ENCODE measurements at regions not wholly inside any gene's neighbourhood (a gene's known extent, or its start where the extent isn't known, plus 50 kb on each side); places are given as distances from the start of the nearest gene placed in this dataset.
A peak's percentile ranks its signal among the peaks of the same experiment; 100 is the strongest.

DNA sequence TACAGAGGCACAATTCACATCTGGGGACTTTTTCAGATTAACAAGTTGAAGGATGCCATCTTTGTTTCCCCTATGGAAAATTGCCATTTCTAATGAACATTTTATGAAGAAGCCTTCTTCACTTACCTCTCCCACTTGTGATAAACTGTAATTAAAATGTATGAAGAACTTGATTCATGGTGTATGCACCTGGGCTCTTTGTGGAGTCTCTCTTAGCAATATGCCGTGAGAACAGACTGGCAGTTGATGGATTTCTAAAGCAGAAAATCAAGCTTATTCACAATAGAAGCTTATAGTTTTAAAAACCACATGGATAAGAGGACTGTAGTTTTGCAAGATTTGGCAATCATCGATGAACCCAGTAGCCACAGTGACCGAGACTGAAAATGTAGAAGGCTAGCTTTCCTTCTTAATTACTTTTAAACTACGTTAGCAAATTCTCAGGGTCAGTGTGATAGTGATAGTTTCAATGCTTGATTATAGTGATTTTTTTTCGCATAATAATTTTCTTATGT, 270.6 kb downstream of the PRL start:
- Histone ChIP-seq H3K9ac (peak overlapping the region; percentile 70), H3K4me2 (peak overlapping the region; percentile 87), H4K20me1 (no peaks in the 10 kb centered on the region), H3K4me1 (peaks cover 70% of the 10 kb centered on the region), H3K4me3 (peak overlapping the region; percentile 54; the same call in 1 of the 2 replicates), H3K36me3 (peaks cover 48% of the 10 kb centered on the region), H3K9me3 (peaks cover 11% of the 10 kb centered on the region), H3K27me3 (no peaks in the 10 kb centered on the region), H3K27ac (peak overlapping the region; percentile 86)
- no peak for TF ChIP-seq Cebpa-rat (IDR thresholded peaks at IDR 0.05)

DNA sequence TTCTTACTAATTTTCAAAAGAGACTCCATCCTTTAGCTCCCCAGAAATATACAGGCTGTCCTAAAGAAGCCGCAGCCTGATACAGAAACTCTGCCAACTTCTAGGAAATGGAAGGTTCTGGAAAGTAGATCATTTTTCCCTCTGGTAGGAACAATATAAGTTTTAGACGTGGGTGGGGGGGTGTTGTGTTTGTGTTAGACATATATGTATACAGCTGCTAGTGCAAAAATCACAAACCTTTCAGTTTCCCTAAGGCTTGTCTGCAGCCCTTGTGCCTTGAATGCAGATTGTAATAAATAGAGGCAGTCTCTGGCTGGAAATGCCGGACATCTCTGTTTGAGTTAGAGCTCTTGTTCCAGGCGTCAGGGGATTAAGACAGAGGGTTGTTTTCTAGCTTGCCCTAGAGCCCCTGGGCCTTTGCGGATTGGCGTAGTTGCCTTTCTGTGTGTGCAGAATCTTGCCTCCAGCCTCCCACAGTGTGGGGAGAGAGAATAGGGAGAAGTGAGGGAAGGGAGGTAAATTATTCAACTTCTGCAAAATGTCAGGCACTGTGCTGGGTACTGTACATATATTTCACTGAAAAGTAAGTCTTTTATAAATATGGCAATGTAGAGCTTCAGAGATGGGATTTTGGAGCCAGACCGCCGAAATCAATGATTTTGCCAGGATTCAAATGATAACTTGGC, 269.7 kb downstream of the PRL start:
- H3K27ac ChIP-seq, result peak overlapping the region; percentile 86
- no peak for TF ChIP-seq Cebpa-rat (IDR thresholded peaks at IDR 0.05)
- no peaks in the 10 kb centered on the region for H3K27me3 ChIP-seq
- H3K9me3 ChIP-seq, result peaks cover 10% of the 10 kb centered on the region
- no peak overlapping the region for H3K4me3 ChIP-seq
- H3K9ac ChIP-seq, result no peak overlapping the region; the same call in 1 of the 2 replicates
- peaks cover 48% of the 10 kb centered on the region for H3K36me3 ChIP-seq
- no peaks in the 10 kb centered on the region for H4K20me1 ChIP-seq
- H3K4me1 ChIP-seq, result peaks cover 70% of the 10 kb centered on the region
- peak overlapping the region; percentile 87 for H3K4me2 ChIP-seq

DNA sequence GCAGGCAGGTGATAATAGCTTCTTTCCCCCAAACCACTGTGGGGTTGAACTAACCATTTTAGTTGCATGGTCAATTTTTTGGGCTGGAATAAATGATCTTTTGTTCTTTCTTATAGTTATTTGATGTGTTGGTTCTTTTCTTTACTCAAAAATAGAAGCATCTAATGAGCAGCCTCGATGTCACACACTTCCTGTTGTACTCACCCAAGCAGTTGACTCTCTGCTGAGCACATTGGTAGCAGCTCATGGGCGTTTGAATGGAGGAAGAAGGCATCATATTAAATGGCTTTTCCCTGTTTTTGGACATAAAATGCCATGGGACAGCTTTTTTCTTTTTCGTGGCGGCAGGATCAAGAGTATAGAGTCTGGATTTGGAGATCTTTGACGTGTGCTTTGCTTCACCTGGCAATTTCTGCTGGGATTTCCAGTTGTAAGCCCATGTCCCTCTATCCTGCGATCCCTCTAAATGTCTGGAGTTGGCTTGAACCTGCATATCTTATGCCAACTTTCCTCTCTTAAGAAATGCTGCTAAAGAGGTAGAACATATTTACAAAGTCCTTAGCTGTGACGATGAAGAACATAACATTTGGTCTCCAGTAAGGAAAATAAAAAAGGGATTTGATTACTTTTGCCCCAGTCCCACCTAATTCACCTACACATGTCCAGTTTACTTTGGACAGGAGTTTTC, 268.3 kb downstream of the PRL start:
- Histone ChIP-seq H4K20me1 (no peaks in the 10 kb centered on the region), H3K9ac (no peak overlapping the region), H3K4me3 (no peak overlapping the region), H3K4me2 (peak overlapping the region; percentile 87), H3K9me3 (peaks cover 19% of the 10 kb centered on the region), H3K36me3 (peaks cover 48% of the 10 kb centered on the region), H3K27me3 (no peaks in the 10 kb centered on the region), H3K27ac (peak overlapping the region; percentile 32), H3K4me1 (peaks cover 65% of the 10 kb centered on the region)
- TF ChIP-seq Cebpa-rat (IDR thresholded peaks at IDR 0.05), result no peak

DNA sequence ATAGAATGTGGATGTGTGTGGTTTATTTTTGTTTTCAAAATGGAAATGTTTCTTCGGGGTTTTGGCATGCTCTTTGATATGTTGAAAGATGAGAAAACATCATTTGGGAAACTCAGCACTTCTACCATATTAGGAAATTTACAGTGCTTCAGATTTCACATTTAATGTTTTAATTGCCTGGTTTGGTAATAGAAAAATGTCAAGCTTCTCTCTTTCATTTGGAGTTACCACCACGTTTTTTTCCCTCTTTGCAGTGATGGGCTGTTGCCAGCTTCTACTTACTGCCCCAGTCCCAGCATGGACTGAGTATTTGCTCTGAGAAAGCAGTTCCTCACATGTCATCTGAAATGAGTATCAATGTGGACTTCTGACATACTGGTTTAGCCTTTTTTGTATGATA, 267.7 kb downstream of the PRL start:
- peaks cover 48% of the 10 kb centered on the region for H3K36me3 ChIP-seq
- peaks cover 19% of the 10 kb centered on the region for H3K9me3 ChIP-seq
- H4K20me1 ChIP-seq, result no peaks in the 10 kb centered on the region
- no peak for TF ChIP-seq Cebpa-rat (IDR thresholded peaks at IDR 0.05)
- no peak overlapping the region for H3K4me3 ChIP-seq
- H3K9ac ChIP-seq, result no peak overlapping the region
- peak overlapping the region; percentile 32 for H3K27ac ChIP-seq
- H3K4me1 ChIP-seq, result peaks cover 59% of the 10 kb centered on the region
- H3K4me2 ChIP-seq, result peak overlapping the region; percentile 87
- no peaks in the 10 kb centered on the region for H3K27me3 ChIP-seq

DNA sequence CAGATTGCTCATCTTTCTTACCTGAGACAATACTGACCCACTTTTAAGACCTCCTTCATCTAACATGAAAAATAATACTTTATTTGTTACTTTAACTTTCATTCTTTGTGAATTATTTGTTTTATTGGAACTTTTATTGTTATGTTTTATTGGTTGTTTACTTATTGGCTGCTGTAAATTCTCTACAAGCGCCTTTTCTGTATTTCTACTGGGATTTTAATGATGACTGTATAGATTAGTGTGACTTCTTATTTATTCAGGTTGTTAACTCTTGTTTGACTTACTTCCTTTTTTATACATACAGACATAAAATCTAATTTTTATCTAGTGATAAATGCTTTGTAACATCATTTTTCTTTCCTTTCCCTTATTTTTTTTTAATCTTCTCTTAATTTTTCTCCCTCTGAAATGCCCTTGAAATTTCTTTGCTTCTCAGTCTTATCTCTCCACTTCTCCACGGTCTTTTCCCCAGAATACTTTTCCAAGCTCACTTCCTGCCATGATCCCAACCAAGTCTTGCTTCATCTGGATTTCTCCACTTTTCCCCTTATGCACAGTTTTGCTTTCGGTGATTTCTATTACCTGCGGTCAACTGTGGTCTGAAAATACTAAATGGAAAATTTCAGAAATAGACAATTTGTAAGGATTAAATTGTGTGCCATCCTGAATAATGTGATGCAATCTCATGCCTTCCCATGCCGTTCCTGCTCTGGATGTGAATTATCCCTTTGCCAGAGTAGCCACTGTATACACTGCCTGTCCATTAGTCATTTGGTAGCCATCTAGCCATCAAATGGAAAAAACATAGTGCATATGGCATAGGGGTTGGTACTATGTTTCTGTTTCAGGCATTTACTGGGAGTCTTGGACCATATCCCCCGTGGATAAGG, 265.9 kb downstream of the PRL start:
- no peak overlapping the region for H3K27ac ChIP-seq
- H3K4me3 ChIP-seq, result no peak overlapping the region
- H3K36me3 ChIP-seq, result peaks cover 58% of the 10 kb centered on the region
- H3K9me3 ChIP-seq, result peaks cover 19% of the 10 kb centered on the region
- no peaks in the 10 kb centered on the region; the same call in 1 of the 2 replicates for H4K20me1 ChIP-seq
- no peak overlapping the region for H3K4me2 ChIP-seq
- peaks cover 55% of the 10 kb centered on the region for H3K4me1 ChIP-seq
- no peak for TF ChIP-seq Cebpa-rat (IDR thresholded peaks at IDR 0.05)
- no peaks in the 10 kb centered on the region for H3K27me3 ChIP-seq
- H3K9ac ChIP-seq, result no peak overlapping the region

DNA sequence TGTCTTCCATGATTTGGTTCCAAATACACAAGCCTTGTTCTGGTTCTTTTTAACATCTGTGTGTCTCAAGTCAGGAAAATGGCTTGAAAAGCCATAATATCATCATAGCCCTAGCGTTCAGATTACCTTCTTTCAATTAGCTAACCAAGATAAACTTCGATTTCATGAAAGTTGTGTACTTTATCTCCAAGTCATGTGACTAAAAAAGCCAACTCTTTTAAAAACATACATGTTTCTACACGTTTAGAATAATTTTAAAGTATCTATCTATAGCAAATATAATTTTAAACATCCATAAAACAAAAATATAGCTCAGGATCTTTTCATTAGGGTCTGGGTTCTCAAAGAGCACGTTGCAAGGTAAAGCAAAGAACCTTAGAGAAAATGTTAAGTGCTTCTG, 261.1 kb downstream of the PRL start:
- Histone ChIP-seq H3K4me1 (peaks cover 22% of the 10 kb centered on the region), H3K27ac (peak overlapping the region; percentile 44), H3K4me3 (no peak overlapping the region), H3K36me3 (peaks cover 76% of the 10 kb centered on the region), H4K20me1 (no peaks in the 10 kb centered on the region; the same call in 1 of the 2 replicates), H3K9me3 (peaks cover 54% of the 10 kb centered on the region), H3K27me3 (no peaks in the 10 kb centered on the region), H3K4me2 (peak overlapping the region; percentile 52; the same call in 1 of the 2 replicates), H3K9ac (no peak overlapping the region)
- no peak for TF ChIP-seq Cebpa-rat (IDR thresholded peaks at IDR 0.05)

DNA sequence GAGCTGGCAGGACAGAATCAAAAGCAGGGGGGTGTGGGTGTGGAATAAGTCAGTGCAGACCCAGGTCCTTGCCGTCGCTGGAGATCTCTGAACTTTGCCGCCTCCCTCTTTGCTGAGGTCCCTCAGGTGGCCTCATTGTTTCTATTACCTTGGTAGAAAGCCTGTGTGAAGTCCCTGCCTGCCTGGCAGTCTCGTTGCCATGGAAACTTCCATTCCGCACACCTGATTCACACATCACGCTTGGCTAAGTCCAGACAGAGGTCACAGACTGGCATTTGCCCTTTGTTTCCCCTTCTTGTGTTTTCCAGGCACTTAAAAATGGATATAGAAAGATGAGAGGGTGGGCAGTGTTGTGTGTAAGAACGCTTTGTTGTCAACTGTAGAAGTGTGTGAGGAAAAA, 260.6 kb downstream of the PRL start:
- H3K36me3 ChIP-seq, result peaks cover 77% of the 10 kb centered on the region
- peak overlapping the region; percentile 44 for H3K27ac ChIP-seq
- no peaks in the 10 kb centered on the region for H3K27me3 ChIP-seq
- no peak overlapping the region for H3K9ac ChIP-seq
- no peaks in the 10 kb centered on the region; the same call in 1 of the 2 replicates for H4K20me1 ChIP-seq
- H3K9me3 ChIP-seq, result peaks cover 60% of the 10 kb centered on the region
- no peak for TF ChIP-seq Cebpa-rat (IDR thresholded peaks at IDR 0.05)
- H3K4me1 ChIP-seq, result peaks cover 22% of the 10 kb centered on the region
- H3K4me2 ChIP-seq, result peak overlapping the region; percentile 52
- H3K4me3 ChIP-seq, result no peak overlapping the region

DNA sequence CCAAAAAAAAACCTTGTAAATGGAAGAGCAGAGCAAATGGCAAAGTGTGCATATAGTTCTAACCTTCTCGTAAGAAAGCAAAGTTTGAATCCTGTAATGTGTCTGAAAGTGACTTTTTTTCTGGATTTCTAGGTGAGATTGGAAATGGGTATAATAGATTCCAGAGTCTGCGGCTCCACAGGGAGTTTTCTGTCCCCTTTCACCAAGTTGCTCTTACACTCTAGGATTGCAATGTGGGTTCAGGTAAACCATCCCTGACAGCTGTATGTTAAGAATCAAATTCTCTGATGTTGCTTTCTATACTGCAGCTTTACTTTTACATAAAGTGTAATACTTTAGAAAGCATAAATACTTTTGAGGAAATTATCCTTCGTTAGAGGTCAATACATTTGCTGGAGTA, 260.1 kb downstream of the PRL start:
- H3K4me2 ChIP-seq, result no peak overlapping the region
- H3K36me3 ChIP-seq, result peaks cover 76% of the 10 kb centered on the region
- no peak overlapping the region for H3K4me3 ChIP-seq
- H3K9ac ChIP-seq, result no peak overlapping the region
- H3K9me3 ChIP-seq, result peaks cover 57% of the 10 kb centered on the region
- H3K4me1 ChIP-seq, result peaks cover 25% of the 10 kb centered on the region
- no peaks in the 10 kb centered on the region; the same call in 1 of the 2 replicates for H4K20me1 ChIP-seq
- TF ChIP-seq Cebpa-rat (IDR thresholded peaks at IDR 0.05), result no peak
- H3K27ac ChIP-seq, result peak overlapping the region; percentile 44
- no peaks in the 10 kb centered on the region for H3K27me3 ChIP-seq

DNA sequence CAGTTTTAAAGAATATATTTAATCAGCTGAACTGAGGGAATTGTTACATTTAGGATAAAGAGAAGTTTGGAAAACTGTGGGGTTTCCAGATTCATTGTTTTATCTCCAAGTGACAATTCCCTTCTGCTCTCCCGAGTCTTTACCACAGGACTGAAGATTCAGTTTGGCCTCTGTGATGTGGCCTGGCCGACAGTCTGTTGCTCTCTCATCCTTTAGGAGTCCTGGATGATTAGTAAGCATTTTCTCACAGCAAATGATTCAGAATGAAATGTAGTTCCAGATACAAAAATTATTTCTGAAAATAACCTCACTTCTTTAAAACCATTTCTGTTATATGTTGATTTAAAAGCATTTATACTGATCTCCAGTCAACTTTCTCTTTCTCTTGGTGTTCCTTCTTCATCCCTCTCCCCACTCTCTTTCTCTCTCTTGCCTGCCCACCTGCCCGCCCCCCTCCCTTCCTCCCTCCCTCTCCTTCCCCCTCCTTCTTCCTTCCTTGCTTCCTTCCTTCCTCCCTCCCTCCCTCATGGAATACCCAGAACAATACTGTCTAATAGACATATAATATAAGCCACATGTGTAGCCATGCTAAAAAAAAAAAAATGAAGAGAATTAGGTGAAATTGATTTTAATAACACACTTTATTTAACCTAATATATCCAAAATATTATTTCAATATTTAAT, 254.9 kb downstream of the PRL start:
- TF ChIP-seq Cebpa-rat (IDR thresholded peaks at IDR 0.05), result no peak
- Histone ChIP-seq H3K27ac (no peak overlapping the region), H3K4me1 (0 out of 2 replicates have a peak, but pooled peaks cover 5% of the 10 kb centered on the region), H3K9ac (no peak overlapping the region), H4K20me1 (no peaks in the 10 kb centered on the region), H3K36me3 (peaks cover 81% of the 10 kb centered on the region), H3K4me2 (no peak overlapping the region), H3K4me3 (no peak overlapping the region), H3K27me3 (no peaks in the 10 kb centered on the region), H3K9me3 (peaks cover 46% of the 10 kb centered on the region)

Data from BLaER1 (cell line).